GM23338 (cell line): ENCODE measurements at regions not wholly inside any gene's neighbourhood (a gene's known extent, or its start where the extent isn't known, plus 50 kb on each side); places are given as distances from the start of the nearest gene placed in this dataset.

Experiments used
- ATAC-seq: fragments of 200-7000 bp; cut with Tn5 transposase; 3 replicates; pipeline ENCODE4 v1.9.1; 2020
- DNase-seq: peaks from one replicate; pipeline ENCODE4 v3.0.0-alpha.2; 2015; ENCODE audit warnings: low spot score
- H2AFZ ChIP-seq: fragments of 200-600 bp; sonication (generic); 2 replicates; pipeline ENCODE4 v1.8.0; 2016; ENCODE audit warnings: antibody characterized with exemption, mild to moderate bottlenecking, moderate library complexity
- H3F3A ChIP-seq: fragments of 200-600 bp; sonication (generic); replicated peaks from 2 replicates; pipeline ENCODE4 v1.8.0; 2017; ENCODE audit warnings: antibody characterized with exemption, mixed run types, low read depth
- H3K27ac ChIP-seq: fragments of 200-600 bp; sonication (generic); 2 replicates; pipeline ENCODE4 v1.6.1; 2016; ENCODE audit warnings: low read depth
- H3K27me3 ChIP-seq: fragments of 200-600 bp; sonication (generic); 2 replicates; pipeline ENCODE4 v1.8.0; 2016; ENCODE audit warnings: mild to moderate bottlenecking, mixed run types, moderate library complexity; ENCODE audit not compliant: insufficient read depth
- H3K36me3 ChIP-seq: fragments of 200-600 bp; sonication (generic); 2 replicates; pipeline ENCODE4 v1.8.0; 2016; ENCODE audit warnings: mild to moderate bottlenecking; ENCODE audit not compliant: insufficient read depth
- H3K4me1 ChIP-seq: fragments of 200-600 bp; sonication (generic); 2 replicates; pipeline ENCODE4 v1.8.0; 2016; ENCODE audit warnings: mild to moderate bottlenecking, moderate library complexity; ENCODE audit not compliant: insufficient read depth
- H3K4me2 ChIP-seq: fragments of 200-600 bp; sonication (generic); 2 replicates; pipeline ENCODE4 v1.7.1; 2017; ENCODE audit warnings: mixed run types
- H3K4me3 ChIP-seq: fragments of 200-600 bp; sonication (generic); 2 replicates; pipeline ENCODE4 v1.6.1; 2016; ENCODE audit warnings: mixed run types
- H3K79me2 ChIP-seq: fragments of 200-600 bp; sonication (generic); replicated peaks from 2 replicates; pipeline ENCODE4 v1.8.0; 2017; ENCODE audit warnings: mild to moderate bottlenecking; ENCODE audit not compliant: insufficient read depth
- H3K9me2 ChIP-seq: fragments of 200-600 bp; sonication (generic); 2 replicates; pipeline ENCODE4 v1.8.0; 2017; ENCODE audit not compliant: insufficient read depth
- H4K20me1 ChIP-seq: fragments of 200-600 bp; sonication (generic); replicated peaks from 2 replicates; pipeline ENCODE4 v1.8.0; 2017; ENCODE audit warnings: mild to moderate bottlenecking; ENCODE audit not compliant: insufficient read depth
- H3K27ac Mint-ChIP-seq: 2 replicates; pipeline ENCODE4 v1.8.0; 2020; ENCODE audit warnings: inconsistent platforms, mild to moderate bottlenecking, moderate library complexity, mixed read lengths
- H3K27me3 Mint-ChIP-seq: 3 replicates; pipeline ENCODE4 v1.8.0; 2022; ENCODE audit warnings: low read depth, mild to moderate bottlenecking, moderate library complexity, mixed read lengths, inconsistent platforms; ENCODE audit not compliant: insufficient read depth, poor library complexity
- H3K36me3 Mint-ChIP-seq: 3 replicates; pipeline ENCODE4 v1.8.0; 2021; ENCODE audit warnings: low read depth, mild to moderate bottlenecking, inconsistent platforms, moderate library complexity, mixed read lengths
- H3K4me1 Mint-ChIP-seq: 3 replicates; pipeline ENCODE4 v1.8.0; 2020; ENCODE audit warnings: mild to moderate bottlenecking, inconsistent platforms, mixed read lengths
- H3K4me3 Mint-ChIP-seq: 3 replicates; pipeline ENCODE4 v1.8.0; 2021; ENCODE audit warnings: moderate library complexity, mild to moderate bottlenecking, inconsistent platforms, mixed read lengths
- H3K9me3 Mint-ChIP-seq: 3 replicates; pipeline ENCODE4 v1.8.0; 2020; ENCODE audit warnings: moderate library complexity, mild to moderate bottlenecking, inconsistent platforms, mixed read lengths
- CREB1 ChIP-seq: fragments of 250-450 bp; sonication (Bioruptor Pico); IDR thresholded peaks from 2 replicates; pipeline ENCODE4 v1.5.0; 2020; ENCODE audit warnings: low read depth, mild to moderate bottlenecking, moderate library complexity
- CTCF ChIP-seq, 2 experiments: fragments of 200-600 bp in 1 of 2; sonication (generic) in 1 of 2; conservative IDR thresholded peaks; 2 replicates each; pipeline versions ENCODE4 v1.5.1 to v1.6.1; 2016 to 2017; ENCODE audit warnings: antibody characterized with exemption in 2 of 2, low read depth in 2 of 2, mild to moderate bottlenecking in 2 of 2, moderate library complexity in 1 of 2
- ETS1 ChIP-seq: IDR thresholded peaks from 2 replicates; pipeline ENCODE4 v1.6.1; 2016; ENCODE audit warnings: antibody characterized with exemption
- EZH2 ChIP-seq: fragments of 200-600 bp; sonication (generic); IDR thresholded peaks from one replicate; pipeline ENCODE4 v1.8.0; 2017; ENCODE audit warnings: antibody characterized with exemption, mild to moderate bottlenecking, low read depth; ENCODE audit not compliant: unreplicated experiment
- EZH2phosphoT487 ChIP-seq: fragments of 200-600 bp; sonication (generic); IDR thresholded peaks from one replicate; pipeline ENCODE4 v1.8.1; 2018; ENCODE audit warnings: antibody characterized with exemption; ENCODE audit not compliant: unreplicated experiment
- NANOG ChIP-seq: IDR thresholded peaks from 2 replicates; pipeline ENCODE4 v1.6.1; 2016; ENCODE audit warnings: antibody characterized with exemption, borderline replicate concordance
- POLR2AphosphoS5 ChIP-seq: IDR thresholded peaks from 2 replicates; pipeline ENCODE4 v1.6.1; 2016; ENCODE audit warnings: antibody characterized with exemption, low read depth
- REST ChIP-seq: IDR thresholded peaks from one replicate; pipeline ENCODE4 v1.6.1; 2018; ENCODE audit warnings: antibody characterized with exemption; ENCODE audit not compliant: unreplicated experiment
- STAT1 ChIP-seq: IDR thresholded peaks from one replicate; pipeline ENCODE4 v1.6.1; 2016; ENCODE audit warnings: antibody characterized with exemption; ENCODE audit not compliant: unreplicated experiment
- ZNF114 ChIP-seq: fragments of 250-450 bp; sonication (Bioruptor Pico); IDR thresholded peaks from 2 replicates; pipeline ENCODE4 v1.5.0; 2020; ENCODE audit warnings: mild to moderate bottlenecking, moderate library complexity
- ZNF331 ChIP-seq: fragments of 250-450 bp; sonication (Bioruptor Pico); IDR thresholded peaks from 2 replicates; pipeline ENCODE4 v1.5.0; 2020; ENCODE audit warnings: low read depth, mild to moderate bottlenecking, moderate library complexity

GRCh38 chr4:124478470-124478869 lies 234.1 kb downstream of the ANKRD50 start (continued):
- no peak for TF ChIP-seq REST
- no peak for TF ChIP-seq CTCF (conservative IDR thresholded peaks at IDR 0.05; ENCODE audit: low read depth in 2 of 2)

GRCh38 chr4:124480061-124480460 lies 232.5 kb downstream of the ANKRD50 start:
- peaks cover 14% of the 10 kb centered on the region for H3K4me1 Mint-ChIP-seq
- no peak overlapping the region for H2AFZ ChIP-seq
- H3K27ac ChIP-seq: no peak overlapping the region
- no peak for ATAC-seq
- H3K36me3 ChIP-seq: no peaks in the 10 kb centered on the region
- no peak overlapping the region for H3K4me3 Mint-ChIP-seq
- peaks cover 1% of the 10 kb centered on the region for H3K27me3 Mint-ChIP-seq
- no peak for DNase-seq
- H3K27ac Mint-ChIP-seq: no peak overlapping the region
- H3K9me3 Mint-ChIP-seq: peaks cover 4% of the 10 kb centered on the region; the same call in 2 of the 3 replicates
- no peaks in the 10 kb centered on the region for H3K4me1 ChIP-seq
- H3K4me2 ChIP-seq: no peak overlapping the region
- no peaks in the 10 kb centered on the region for H3K27me3 ChIP-seq
- no peaks in the 10 kb centered on the region for H3K9me2 ChIP-seq
- no peaks in the 10 kb centered on the region for H4K20me1 ChIP-seq
- no peak overlapping the region for H3K4me3 ChIP-seq
- peaks cover under 1% of the 10 kb centered on the region; the same call in 1 of the 3 replicates for H3K36me3 Mint-ChIP-seq
- no peaks in the 10 kb centered on the region for H3K79me2 ChIP-seq
- H3F3A ChIP-seq: no peaks in the 10 kb centered on the region
- TF ChIP-seq POLR2AphosphoS5 (no peak), STAT1 (no peak), REST (no peak), CREB1 (CRISPR knock-in tag) (no peak), ETS1 (no peak), NANOG (no peak), ZNF114 (CRISPR knock-in tag) (no peak), EZH2 (no peak), CTCF (conservative IDR thresholded peaks at IDR 0.05; ENCODE audit: low read depth in 2 of 2) (no peak), ZNF331 (CRISPR knock-in tag) (no peak), EZH2phosphoT487 (no peak)
